Duodenal mucosa (tissue), 2 donors: ENCODE measurements at regions not wholly inside any gene's neighbourhood (a gene's known extent, or its start where the extent isn't known, plus 50 kb on each side); places are given as distances from the start of the nearest gene placed in this dataset.

Experiments
- H3K27ac ChIP-seq: one replicate; pipeline ENCODE4 v1.7.0; 2013; ENCODE audit warnings: low read depth, low read length
- H3K27me3 ChIP-seq, 2 donors: one replicate each; pipeline ENCODE4 v1.7.0; 2013; ENCODE audit warnings: low read length in 2 of 2, control low read depth in 1 of 2; ENCODE audit not compliant: insufficient read depth in 2 of 2, control insufficient read depth in 1 of 2
- H3K36me3 ChIP-seq, 2 donors: one replicate each; pipeline ENCODE4 v1.7.0; 2013; ENCODE audit warnings: low read length in 2 of 2, control low read depth in 1 of 2; ENCODE audit not compliant: insufficient read depth in 2 of 2, control insufficient read depth in 1 of 2
- H3K4me1 ChIP-seq, 2 donors: one replicate each; pipeline ENCODE4 v1.7.0; 2013; ENCODE audit warnings: low read length in 2 of 2, control low read depth in 1 of 2; ENCODE audit not compliant: insufficient read depth in 2 of 2, control insufficient read depth in 1 of 2
- H3K4me3 ChIP-seq, 2 donors: one replicate each; pipeline ENCODE4 v1.7.0; 2013; ENCODE audit warnings: low read length in 2 of 2, low read depth in 1 of 2
- H3K9ac ChIP-seq, 2 donors: one replicate each; pipeline ENCODE4 v1.7.0; 2013; ENCODE audit warnings: low read length in 2 of 2, low read depth in 1 of 2
- H3K9me3 ChIP-seq, 2 donors: one replicate each; pipeline ENCODE4 v1.7.0; 2013; ENCODE audit warnings: low read length in 2 of 2, control low read depth in 1 of 2; ENCODE audit not compliant: control insufficient read depth in 1 of 2

DNA sequence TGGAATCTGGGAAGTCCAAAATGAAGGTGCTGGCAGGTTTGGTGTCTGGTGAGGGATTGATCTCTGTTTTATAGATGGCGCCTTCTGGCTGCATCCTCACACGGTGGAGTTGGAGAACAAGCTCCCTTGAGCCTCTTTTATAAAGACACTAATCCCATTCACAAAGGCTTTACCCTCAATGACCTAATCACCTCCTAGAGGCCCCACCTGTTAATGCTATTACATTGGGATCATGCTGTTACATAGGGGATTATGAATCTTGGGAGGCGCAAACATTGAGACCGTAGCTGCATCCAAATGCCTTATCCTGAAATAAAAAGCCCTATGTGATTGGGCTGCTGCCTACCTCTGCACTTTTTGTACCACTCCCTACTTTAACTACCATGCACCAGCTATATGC, 197.1 kb upstream of the HMHB1 start:
- H3K27me3 ChIP-seq: no peaks in the 10 kb centered on the region
- no peak overlapping the region for H3K4me3 ChIP-seq
- no peaks in the 10 kb centered on the region for H3K4me1 ChIP-seq
- no peaks in the 10 kb centered on the region for H3K36me3 ChIP-seq
- no peak overlapping the region for H3K9ac ChIP-seq
- no peaks in the 10 kb centered on the region for H3K9me3 ChIP-seq
- H3K27ac ChIP-seq: no peak overlapping the region

GRCh38 chr5:143613329-143613728, 198.6 kb upstream of the HMHB1 start:
- H3K27me3 ChIP-seq: no peaks in the 10 kb centered on the region
- H3K36me3 ChIP-seq: no peaks in the 10 kb centered on the region
- H3K4me3 ChIP-seq: no peak overlapping the region
- no peak overlapping the region for H3K27ac ChIP-seq
- no peak overlapping the region for H3K9ac ChIP-seq
- H3K4me1 ChIP-seq: no peaks in the 10 kb centered on the region
- peaks cover 0 to 2% of the 10 kb centered on the region in 2 donors for H3K9me3 ChIP-seq

- Histone ChIP-seq H3K27ac (no peak overlapping the region), H3K36me3 (no peaks in the 10 kb centered on the region), H3K9ac (no peak overlapping the region), H3K4me3 (no peak overlapping the region), H3K4me1 (peaks cover 0 to 2% of the 10 kb centered on the region in 2 donors), H3K27me3 (no peaks in the 10 kb centered on the region), H3K9me3 (peaks cover 0 to 2% of the 10 kb centered on the region in 2 donors)
Measured at GRCh38 chr5:143610946-143611345, 201.0 kb upstream of the HMHB1 start.

DNA sequence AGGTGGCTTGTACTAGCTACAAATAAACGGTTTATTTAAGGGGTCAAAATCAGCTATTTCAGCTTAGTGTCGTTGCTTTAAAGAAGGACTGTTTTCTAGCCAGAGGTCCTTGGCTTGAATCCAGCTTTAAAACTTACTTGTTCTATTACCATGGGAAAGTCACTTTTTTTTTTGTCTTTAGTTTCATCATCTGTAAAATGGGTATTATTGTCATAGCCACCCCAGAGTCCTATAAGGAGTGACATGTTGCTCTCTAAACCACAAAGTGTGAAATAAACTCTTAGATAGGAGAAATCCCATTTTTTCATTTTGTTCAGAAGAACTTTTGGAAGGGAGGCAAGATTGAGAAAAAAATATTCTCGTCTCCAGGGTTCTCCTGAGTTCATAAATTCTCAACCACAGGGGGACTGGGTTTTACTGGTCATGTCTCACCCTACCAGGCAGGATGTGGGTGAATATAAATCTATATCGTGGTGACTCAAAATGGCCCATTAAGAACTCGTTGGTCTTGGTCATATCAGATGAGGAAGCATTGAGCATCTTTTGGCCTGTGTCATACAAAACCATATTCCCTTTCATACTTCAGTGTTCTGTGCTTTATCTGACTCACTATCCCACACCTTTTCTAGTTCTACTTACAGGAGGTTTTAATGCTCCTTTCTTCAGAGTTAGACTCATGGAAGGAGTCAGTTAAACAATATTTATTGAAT, 202.7 kb upstream of the NR3C1 start:
- no peaks in the 10 kb centered on the region for H3K36me3 ChIP-seq
- no peak overlapping the region for H3K4me3 ChIP-seq
- peaks cover 0 to 2% of the 10 kb centered on the region in 2 donors for H3K9me3 ChIP-seq
- H3K4me1 ChIP-seq: peaks cover 0 to 8% of the 10 kb centered on the region in 2 donors
- H3K9ac ChIP-seq: no peak overlapping the region
- no peaks in the 10 kb centered on the region for H3K27me3 ChIP-seq
- H3K27ac ChIP-seq: no peak overlapping the region

DNA sequence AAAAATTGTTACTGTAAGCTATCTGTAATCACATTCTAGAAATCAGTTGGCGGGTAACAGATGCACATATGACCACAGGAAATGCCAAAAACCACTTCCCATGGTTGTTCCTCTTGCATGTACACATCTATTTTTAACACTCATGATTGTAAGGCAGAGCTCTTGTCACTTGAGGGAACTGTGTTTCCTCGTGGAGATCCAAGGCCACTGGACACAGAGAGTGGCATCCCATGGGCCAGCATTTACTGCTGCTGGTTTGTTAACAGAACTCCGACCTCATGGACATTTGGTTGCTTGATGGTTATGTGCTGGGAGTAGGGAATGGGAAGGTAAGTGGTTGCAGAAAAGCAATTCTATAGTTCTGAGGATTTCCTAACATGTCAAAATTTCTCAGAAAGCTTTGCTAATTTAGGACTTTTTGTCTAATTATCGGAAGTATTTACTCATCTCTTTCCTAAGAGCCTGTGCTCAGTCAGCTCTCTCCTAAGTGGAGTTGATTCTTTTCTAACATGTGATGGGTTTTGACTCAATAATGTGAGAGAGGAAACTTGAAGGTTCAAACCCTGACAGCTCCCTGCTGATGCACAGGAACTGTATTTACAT, 202.0 kb upstream of the NR3C1 start:
- no peaks in the 10 kb centered on the region for H3K27me3 ChIP-seq
- no peak overlapping the region for H3K4me3 ChIP-seq
- no peak overlapping the region for H3K27ac ChIP-seq
- H3K9ac ChIP-seq: no peak overlapping the region
- peaks cover 0 to 8% of the 10 kb centered on the region in 2 donors for H3K4me1 ChIP-seq
- H3K9me3 ChIP-seq: peaks cover 0 to 2% of the 10 kb centered on the region in 2 donors
- H3K36me3 ChIP-seq: no peaks in the 10 kb centered on the region

GRCh38 chr5:143601917-143602333, 198.4 kb upstream of the NR3C1 start:
- Histone ChIP-seq H3K27me3 (no peaks in the 10 kb centered on the region), H3K9me3 (no peaks in the 10 kb centered on the region), H3K4me1 (peaks cover 0 to 8% of the 10 kb centered on the region in 2 donors), H3K4me3 (no peak overlapping the region), H3K9ac (no peak overlapping the region), H3K36me3 (no peaks in the 10 kb centered on the region), H3K27ac (no peak overlapping the region)

DNA sequence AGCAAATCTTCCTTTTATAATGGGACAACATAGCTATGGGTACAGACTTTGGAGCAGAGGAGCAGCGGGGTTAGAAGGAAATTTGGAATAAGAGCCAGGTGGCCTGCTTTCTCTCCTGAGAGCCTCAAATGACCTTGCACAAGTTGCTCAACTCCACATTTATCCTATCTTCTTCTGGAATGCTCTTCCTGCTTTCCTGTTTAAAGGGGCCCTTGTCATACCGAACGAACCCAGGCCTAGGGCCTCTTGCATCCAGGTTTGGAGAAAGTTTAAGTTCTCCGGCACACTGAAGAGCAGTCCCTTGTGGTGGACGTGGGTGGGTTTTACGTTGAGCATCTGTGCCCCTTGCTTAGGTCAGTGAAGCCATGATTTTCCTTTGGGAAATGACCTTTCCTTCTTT, 197.9 kb upstream of the NR3C1 start:
- no peak overlapping the region for H3K4me3 ChIP-seq
- peaks cover 0 to 9% of the 10 kb centered on the region in 2 donors for H3K4me1 ChIP-seq
- no peaks in the 10 kb centered on the region for H3K9me3 ChIP-seq
- H3K27me3 ChIP-seq: no peaks in the 10 kb centered on the region
- no peak overlapping the region for H3K27ac ChIP-seq
- no peaks in the 10 kb centered on the region for H3K36me3 ChIP-seq
- no peak overlapping the region for H3K9ac ChIP-seq

GRCh38 chr5:143600396-143601075, 197.1 kb upstream of the NR3C1 start:
- no peaks in the 10 kb centered on the region for H3K27me3 ChIP-seq
- no peaks in the 10 kb centered on the region for H3K9me3 ChIP-seq
- no peak overlapping the region for H3K4me3 ChIP-seq
- H3K36me3 ChIP-seq: no peaks in the 10 kb centered on the region
- H3K27ac ChIP-seq: no peak overlapping the region
- H3K9ac ChIP-seq: no peak overlapping the region
- peaks cover 8 to 9% of the 10 kb centered on the region in 2 donors for H3K4me1 ChIP-seq

- H3K4me3 ChIP-seq: no peak overlapping the region
- no peak overlapping the region for H3K27ac ChIP-seq
- H3K4me1 ChIP-seq: peaks cover 8 to 10% of the 10 kb centered on the region in 2 donors
- no peak overlapping the region for H3K9ac ChIP-seq
- H3K9me3 ChIP-seq: no peaks in the 10 kb centered on the region
- H3K27me3 ChIP-seq: no peaks in the 10 kb centered on the region
- H3K36me3 ChIP-seq: no peaks in the 10 kb centered on the region
Measured at GRCh38 chr5:143599474-143599873, 196.0 kb upstream of the NR3C1 start.

DNA sequence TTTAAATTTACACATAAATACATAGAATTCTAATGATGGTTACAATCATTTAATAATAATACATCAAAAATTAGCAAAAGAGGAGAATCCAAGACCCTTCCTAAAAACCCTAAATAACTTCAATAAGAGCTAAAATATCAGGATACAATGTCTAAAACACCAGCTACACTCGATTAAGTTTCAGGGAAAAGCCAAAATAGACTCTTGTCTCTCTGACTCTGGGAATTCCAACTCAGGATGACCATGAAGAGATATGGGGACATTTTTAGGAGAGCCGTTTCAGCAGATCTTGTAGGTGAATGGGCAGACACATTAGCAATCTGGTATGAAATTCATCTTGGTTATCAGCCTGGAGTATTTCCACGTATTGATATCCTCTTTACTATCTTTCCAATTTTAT, 193.3 kb upstream of the NR3C1 start:
- Histone ChIP-seq H3K9me3 (no peaks in the 10 kb centered on the region), H3K4me1 (peaks cover 13% of the 10 kb centered on the region in 2 donors), H3K9ac (no peak overlapping the region), H3K36me3 (no peaks in the 10 kb centered on the region), H3K27ac (no peak overlapping the region), H3K27me3 (no peaks in the 10 kb centered on the region), H3K4me3 (no peak overlapping the region)
